HG02678 (cell line): ENCODE measurements at regions not wholly inside any gene's neighbourhood (a gene's known extent, or its start where the extent isn't known, plus 50 kb on each side); places are given as distances from the start of the nearest gene placed in this dataset.
A peak's percentile ranks its signal among the peaks of the same experiment; 100 is the strongest.
"Not testable (repeated sequence)": the region's sequence is repeated elsewhere in the genome, so short reads cannot be mapped to it uniquely, and the experiment has no call there.

Source experiments
- ATAC-seq: cut with Tn5 transposase; IDR thresholded peaks from one replicate; pipeline ENCODE4 v1.9.1; 2021; ENCODE audit warnings: mild to moderate bottlenecking, moderate library complexity; ENCODE audit not compliant: unreplicated experiment

- no peak for ATAC-seq
These were observed 318.1 kb downstream of the PTTG2 start for GRCh38 chr4:38278255-38278654.

GRCh38 chr4:38279077-38279476, 318.9 kb downstream of the PTTG2 start:
- ATAC-seq, result no peak

- ATAC-seq, result no peak
These were observed 319.6 kb downstream of the PTTG2 start for GRCh38 chr4:38279650-38280322.

- no peak for ATAC-seq
These were observed 320.1 kb downstream of the PTTG2 start for GRCh38 chr4:38280323-38280706.

GRCh38 chr4:38281371-38282071, 321.3 kb downstream of the PTTG2 start:
- ATAC-seq, result no peak

- no peak for ATAC-seq
These were observed 323.5 kb downstream of the PTTG2 start for GRCh38 chr4:38283724-38284123.

- ATAC-seq, result no peak
These were observed 324.3 kb downstream of the PTTG2 start for GRCh38 chr4:38284294-38285030.

GRCh38 chr4:38287101-38287851, 327.1 kb downstream of the PTTG2 start:
- no peak for ATAC-seq

- ATAC-seq, result no peak
These were observed 329.4 kb downstream of the PTTG2 start for GRCh38 chr4:38289553-38289952.

GRCh38 chr4:38290366-38290765, 330.2 kb downstream of the PTTG2 start:
- ATAC-seq, result no peak

GRCh38 chr4:38290914-38291313, 330.7 kb downstream of the PTTG2 start:
- no peak for ATAC-seq

- ATAC-seq, result no peak
These were observed 332.3 kb downstream of the PTTG2 start for GRCh38 chr4:38292529-38292928.

GRCh38 chr4:38294238-38294637, 334.0 kb downstream of the PTTG2 start:
- ATAC-seq, result no peak

GRCh38 chr4:38297061-38297460, 336.9 kb downstream of the PTTG2 start:
- ATAC-seq, result no peak

GRCh38 chr4:38298868-38299713, 338.9 kb downstream of the PTTG2 start:
- no peak for ATAC-seq

- no peak for ATAC-seq
These were observed 342.7 kb downstream of the PTTG2 start for GRCh38 chr4:38302910-38303309.

- ATAC-seq, result not testable (repeated sequence)
These were observed 344.3 kb downstream of the PTTG2 start for GRCh38 chr4:38304460-38304859.

- peak; percentile 54 for ATAC-seq
These were observed 346.4 kb downstream of the PTTG2 start for GRCh38 chr4:38306482-38307071.

GRCh38 chr4:38308728-38309311, 348.6 kb downstream of the PTTG2 start:
- ATAC-seq, result no peak

- no peak for ATAC-seq
These were observed 349.3 kb downstream of the PTTG2 start for GRCh38 chr4:38309471-38309870.
